A673 (cell line): ENCODE measurements at regions not wholly inside any gene's neighbourhood (a gene's known extent, or its start where the extent isn't known, plus 50 kb on each side); places are given as distances from the start of the nearest gene placed in this dataset.

Source experiments
- BruUV-seq: library from RNA; stranded (reverse); fragments of 400-500 nt; replicated peaks from 2 replicates; lab custom pipeline; 2021; lab: Mats Ljungman, UMichigan
- CTCF ChIA-PET: fragments of 300-600 bp; sonication (Branson Sonifier 250); formaldehyde crosslinking; loops from one replicate; lab custom pipeline; 2022; ENCODE audit warnings: antibody characterized with exemption; lab: Charles Lee
- POLR2A ChIA-PET: fragments of 300-600 bp; sonication (Branson Sonifier 250); formaldehyde crosslinking; loops from one replicate; lab custom pipeline; 2022; ENCODE audit warnings: antibody characterized with exemption; ENCODE audit not compliant: low non-redundant PET; lab: Charles Lee
- DNase-seq: peaks from one replicate; pipeline ENCODE4 v3.0.0-alpha.2; 2015; ENCODE audit warnings: low spot score
- H3K27ac ChIP-seq: fragments of 200-600 bp; sonication (generic); 2 replicates; pipeline ENCODE4 v1.5.1; 2016; ENCODE audit warnings: mixed run types, low read depth, mild to moderate bottlenecking, mixed read lengths, antibody characterized with exemption, low read length; ENCODE audit not compliant: poor library complexity, severe bottlenecking
- H3K27me3 ChIP-seq: fragments of 200-600 bp; sonication (generic); replicated peaks from 2 replicates; pipeline ENCODE4 v1.6.1; 2017; ENCODE audit warnings: mixed run types, low read depth, mild to moderate bottlenecking, mixed read lengths, antibody characterized with exemption, low read length; ENCODE audit not compliant: insufficient read depth, poor library complexity
- H3K36me3 ChIP-seq: fragments of 200-600 bp; sonication (generic); 2 replicates; pipeline ENCODE4 v1.6.1; 2016; ENCODE audit warnings: mixed run types, mild to moderate bottlenecking, mixed read lengths, antibody characterized with exemption, low read length; ENCODE audit not compliant: insufficient read depth, poor library complexity, severe bottlenecking
- H3K4me1 ChIP-seq: fragments of 200-600 bp; sonication (generic); 2 replicates; pipeline ENCODE4 v1.6.1; 2017; ENCODE audit warnings: mixed run types, mild to moderate bottlenecking, mixed read lengths, antibody characterized with exemption, low read length; ENCODE audit not compliant: insufficient read depth, poor library complexity, severe bottlenecking
- H3K4me3 ChIP-seq: fragments of 200-600 bp; sonication (generic); 2 replicates; pipeline ENCODE4 v1.5.1; 2016; ENCODE audit warnings: low read depth, mixed run types, mild to moderate bottlenecking, mixed read lengths, low read length; ENCODE audit not compliant: poor library complexity, severe bottlenecking
- H3K9me3 ChIP-seq: fragments of 200-600 bp; sonication (generic); 2 replicates; pipeline ENCODE4 v1.6.1; 2016; ENCODE audit warnings: mixed run types, low read depth, mild to moderate bottlenecking, mixed read lengths, antibody characterized with exemption, low read length; ENCODE audit not compliant: poor library complexity, severe bottlenecking
- CTCF ChIP-seq: fragments of 300-800, 200-600 bp; sonication (generic); conservative IDR thresholded peaks from 2 replicates; pipeline ENCODE4 v1.5.1; 2017; ENCODE audit warnings: low read depth, mild to moderate bottlenecking, antibody characterized with exemption, low read length, moderate library complexity, mixed read lengths
- EZH2 ChIP-seq: fragments of 200-600 bp; sonication (generic); IDR thresholded peaks from 2 replicates; pipeline ENCODE4 v1.6.1; 2017; ENCODE audit warnings: borderline replicate concordance, low read depth, mild to moderate bottlenecking, mixed read lengths, antibody characterized with exemption, low read length; ENCODE audit not compliant: poor library complexity, severe bottlenecking
- intact Hi-C: fragments of 100-400 bp; cut with micrococcal nuclease; formaldehyde crosslinking; loops from one replicate; pipeline ENCODE4 v1.10.0; 2022; ENCODE audit not compliant: unreplicated experiment

GRCh38 chr10:89915021-89915420, 213.6 kb downstream of the KIF20B start:
- Histone ChIP-seq H3K27me3 (peaks cover 50% of the 10 kb centered on the region), H3K27ac (no peak overlapping the region), H3K4me1 (no peaks in the 10 kb centered on the region), H3K9me3 (no peaks in the 10 kb centered on the region), H3K4me3 (no peak overlapping the region), H3K36me3 (no peaks in the 10 kb centered on the region)
- DNase-seq = no peak
- POLR2A ChIA-PET = no interaction called here
- intact Hi-C loops = no loop called here
- no peak for TF ChIP-seq EZH2
- TF ChIP-seq CTCF = no peak
- CTCF ChIA-PET = no interaction called here
- no TSS peak for BruUV-seq

GRCh38 chr10:89915968-89916367, 214.6 kb downstream of the KIF20B start:
- Histone ChIP-seq H3K9me3 (no peaks in the 10 kb centered on the region), H3K27me3 (peaks cover 41% of the 10 kb centered on the region), H3K4me1 (no peaks in the 10 kb centered on the region), H3K36me3 (no peaks in the 10 kb centered on the region), H3K27ac (no peak overlapping the region), H3K4me3 (no peak overlapping the region)
- ChIA-PET POLR2A (no interaction called here), CTCF (no interaction called here)
- TF ChIP-seq CTCF = no peak
- TF ChIP-seq EZH2 = no peak
- intact Hi-C loops = no loop called here
- DNase-seq = no peak
- BruUV-seq = no TSS peak

GRCh38 chr10:89916468-89917215, 215.3 kb downstream of the KIF20B start:
- peaks cover 42% of the 10 kb centered on the region for H3K27me3 ChIP-seq
- TF ChIP-seq CTCF (no peak), EZH2 (no peak)
- intact Hi-C loops = no loop called here
- no peak overlapping the region for H3K4me3 ChIP-seq
- H3K4me1 ChIP-seq = no peaks in the 10 kb centered on the region
- POLR2A ChIA-PET = no interaction called here
- CTCF ChIA-PET = no interaction called here
- no peak for DNase-seq
- no TSS peak for BruUV-seq
- H3K9me3 ChIP-seq = no peaks in the 10 kb centered on the region
- H3K36me3 ChIP-seq = no peaks in the 10 kb centered on the region
- H3K27ac ChIP-seq = no peak overlapping the region
